HG02588 (cell line): ENCODE measurements at regions not wholly inside any gene's neighbourhood (a gene's known extent, or its start where the extent isn't known, plus 50 kb on each side); places are given as distances from the start of the nearest gene placed in this dataset.
"Not testable (repeated sequence)": the region's sequence is repeated elsewhere in the genome, so short reads cannot be mapped to it uniquely, and the experiment has no call there.

Source experiments
- ATAC-seq: cut with Tn5 transposase; IDR thresholded peaks from one replicate; pipeline ENCODE4 v1.9.1; 2021; ENCODE audit warnings: mild to moderate bottlenecking, moderate library complexity; ENCODE audit not compliant: unreplicated experiment

DNA sequence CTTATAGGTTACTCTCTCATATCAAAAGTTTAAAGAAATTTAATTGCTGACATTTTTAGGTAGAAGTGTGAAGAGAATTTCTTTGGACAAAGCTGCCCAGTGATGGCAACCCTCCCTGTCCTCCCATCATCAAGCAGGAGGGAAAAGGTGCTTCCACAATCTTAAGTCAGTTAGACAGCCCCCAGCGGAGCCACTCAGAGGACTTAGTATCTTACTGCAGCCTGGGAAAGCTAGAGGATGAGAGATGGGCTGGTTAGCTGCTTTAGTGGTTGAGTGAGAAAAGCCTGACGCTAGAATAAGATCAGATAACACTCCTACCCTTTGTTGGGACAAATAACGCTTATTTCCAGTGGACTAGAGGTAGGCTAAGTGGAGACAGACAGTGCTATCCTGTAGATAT is 227.1 kb downstream of the RFPL4B start:
- ATAC-seq = no peak

DNA sequence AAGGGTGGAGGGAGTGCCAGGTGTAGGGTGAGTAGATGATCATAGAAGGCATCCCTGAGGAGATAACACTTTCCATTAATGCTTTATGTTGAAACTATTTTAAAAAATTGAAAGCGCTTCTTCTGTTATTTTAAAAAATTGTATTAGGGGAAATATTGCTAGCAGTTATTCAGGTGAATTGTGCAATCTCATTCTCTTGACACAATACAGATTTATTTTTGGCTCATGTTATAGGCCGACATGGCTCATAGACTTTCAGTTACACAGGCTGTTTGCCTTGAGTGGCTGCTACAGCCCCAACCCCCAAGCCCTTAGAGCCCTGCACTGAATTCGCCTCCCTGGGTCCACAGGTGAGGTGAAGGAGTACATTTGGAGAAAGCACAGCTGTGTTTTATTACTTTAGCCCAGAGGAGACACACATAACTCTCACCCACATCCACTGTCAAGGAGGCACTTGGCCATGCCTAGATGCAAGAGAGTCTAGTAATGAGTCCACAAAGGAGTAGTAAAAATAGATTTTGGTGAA is 228.2 kb downstream of the RFPL4B start:
- no peak for ATAC-seq

DNA sequence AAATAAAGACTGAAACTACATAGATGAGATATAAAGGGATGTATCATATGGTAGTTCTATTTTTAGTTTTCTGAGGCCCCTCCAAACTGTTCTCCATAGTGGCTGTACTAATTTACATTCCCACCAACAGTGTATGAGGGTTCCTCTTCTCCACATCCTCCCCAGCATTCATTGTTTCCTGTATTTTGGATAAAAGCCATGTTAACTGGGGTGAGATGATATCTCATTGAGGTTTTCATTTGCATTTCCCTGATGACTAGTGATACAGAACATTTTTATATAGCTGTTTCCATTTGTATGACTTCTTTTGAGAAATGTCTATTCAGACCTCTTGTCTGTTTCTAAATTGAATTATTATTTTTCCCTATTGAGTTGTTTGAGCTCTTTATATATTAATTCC is 229.3 kb downstream of the RFPL4B start:
- ATAC-seq = no peak

DNA sequence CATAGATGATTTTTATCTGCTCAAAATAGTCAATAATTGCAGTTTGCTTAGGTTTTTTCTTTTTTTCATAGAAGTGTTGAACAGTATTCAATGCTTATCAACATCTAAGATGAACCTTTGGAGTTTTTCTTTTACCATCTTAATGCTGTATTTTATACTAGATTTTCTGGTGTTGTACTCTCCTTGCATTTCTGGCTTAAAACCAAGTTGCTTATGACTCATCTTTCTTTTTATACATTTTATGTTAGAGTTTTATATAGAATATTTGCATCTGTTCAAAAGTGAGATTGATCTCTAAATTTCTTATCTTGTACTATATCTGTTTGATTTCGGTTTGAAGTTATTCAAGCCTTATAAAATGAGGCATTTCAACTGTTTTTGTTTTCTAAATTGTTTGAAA is 232.5 kb downstream of the RFPL4B start:
- ATAC-seq = no peak

DNA sequence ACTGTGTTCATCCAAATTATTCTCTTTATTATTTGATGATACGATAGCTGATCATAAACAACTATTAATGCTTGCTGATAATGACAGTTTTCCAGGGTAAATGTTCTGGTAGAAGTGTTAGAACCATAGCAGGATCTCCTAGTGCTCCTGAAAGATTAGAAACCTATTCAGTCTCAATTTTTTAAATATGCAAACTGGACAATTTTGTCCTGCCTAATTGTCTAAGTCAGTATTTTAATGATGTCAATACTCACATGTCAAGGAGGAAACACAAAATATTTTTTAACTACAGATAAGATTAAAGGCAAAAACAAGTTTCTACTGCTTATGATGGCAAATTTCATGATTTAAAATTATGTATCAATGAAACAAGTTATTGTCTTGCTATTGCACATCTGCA is 233.9 kb downstream of the RFPL4B start:
- ATAC-seq = no peak

DNA sequence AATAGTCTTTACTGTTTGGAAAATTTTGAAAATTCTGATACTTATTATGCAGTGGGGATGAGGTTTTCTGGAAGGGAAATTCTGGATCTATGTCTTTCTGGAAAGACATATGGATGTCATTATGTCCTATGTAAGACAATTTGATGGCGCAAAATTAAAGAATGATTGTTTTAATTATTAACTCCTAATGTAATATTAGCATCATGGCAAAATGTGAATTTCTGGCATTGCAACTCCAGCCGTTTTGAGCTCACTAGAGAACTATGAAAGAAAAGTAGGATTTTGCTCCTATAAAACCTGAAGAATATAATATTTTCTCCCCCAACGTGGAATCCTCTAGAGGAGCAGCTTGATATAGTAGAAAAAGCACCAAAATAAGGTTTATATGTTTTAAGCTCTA is 243.2 kb downstream of the RFPL4B start:
- no peak for ATAC-seq

DNA sequence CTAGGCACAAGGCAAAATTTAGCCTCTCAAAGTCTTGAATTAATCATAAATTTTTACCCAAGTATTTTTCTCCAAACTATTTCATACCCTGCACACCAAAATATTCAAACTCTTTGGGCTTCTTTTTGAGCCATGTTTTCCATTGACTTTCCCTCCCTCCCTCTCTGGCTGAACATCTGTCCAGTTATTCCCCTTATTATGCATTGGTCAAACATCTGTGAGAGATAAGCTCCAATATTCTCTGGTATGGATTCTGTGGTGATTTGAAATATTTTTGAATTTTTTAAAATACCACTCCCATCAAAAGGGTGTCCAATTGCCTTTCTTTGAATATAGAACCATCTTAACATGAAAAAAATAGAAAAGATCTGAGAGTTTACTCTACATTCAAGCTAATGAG is 244.2 kb downstream of the RFPL4B start:
- no peak for ATAC-seq

DNA sequence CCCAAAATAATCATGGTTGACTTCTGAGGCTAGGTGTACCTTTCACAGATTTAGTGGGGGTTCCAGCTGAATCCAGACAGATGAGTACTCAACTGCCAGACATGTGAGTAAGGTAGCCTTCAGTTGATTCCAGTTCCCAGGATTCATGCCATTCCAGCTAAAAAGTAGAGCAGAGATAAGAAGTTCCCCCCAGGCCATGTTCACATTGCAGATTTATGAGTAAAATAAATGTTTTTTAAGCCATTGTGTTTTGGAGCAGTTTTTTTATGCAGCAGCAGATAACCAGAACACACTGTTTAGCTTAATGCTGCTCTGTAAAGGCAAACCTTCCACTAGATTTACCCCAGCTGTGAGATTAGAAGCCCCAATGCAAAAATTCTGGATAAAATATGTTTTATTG is 245.0 kb downstream of the RFPL4B start:
- ATAC-seq = no peak

DNA sequence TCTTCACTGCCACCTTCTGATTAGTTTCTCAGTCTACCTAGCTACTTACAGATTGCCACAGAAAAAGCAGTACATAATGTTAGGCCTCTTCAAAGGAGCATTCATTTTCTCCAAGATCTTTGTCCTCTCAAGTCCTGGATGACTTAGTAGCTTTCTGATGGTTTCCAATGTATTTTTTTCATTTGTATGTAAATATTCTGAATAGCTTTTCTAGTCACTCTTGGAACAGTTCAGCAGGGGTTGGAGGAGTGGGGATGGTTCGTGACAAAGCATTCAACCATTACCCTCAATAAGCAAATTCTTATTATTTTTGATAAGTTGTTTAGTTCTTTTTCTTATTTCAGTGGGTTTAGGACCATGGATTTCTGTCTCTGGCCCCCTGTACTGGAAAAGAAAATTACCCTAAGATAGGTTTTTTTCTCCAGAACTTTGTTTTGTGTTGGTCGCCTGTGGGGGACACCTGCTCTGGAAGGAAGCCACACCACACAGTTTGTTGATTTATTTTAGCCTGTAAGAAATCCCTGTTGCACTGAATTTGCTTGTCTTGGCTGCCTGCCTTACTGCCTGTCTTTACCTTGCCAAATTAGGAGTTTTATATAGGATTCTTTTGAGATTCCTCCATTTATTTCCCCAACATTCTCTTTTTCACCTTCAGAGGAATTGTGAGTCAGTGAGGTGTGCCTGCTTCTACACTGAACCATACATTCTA is 247.9 kb downstream of the RFPL4B start:
- ATAC-seq = no peak

DNA sequence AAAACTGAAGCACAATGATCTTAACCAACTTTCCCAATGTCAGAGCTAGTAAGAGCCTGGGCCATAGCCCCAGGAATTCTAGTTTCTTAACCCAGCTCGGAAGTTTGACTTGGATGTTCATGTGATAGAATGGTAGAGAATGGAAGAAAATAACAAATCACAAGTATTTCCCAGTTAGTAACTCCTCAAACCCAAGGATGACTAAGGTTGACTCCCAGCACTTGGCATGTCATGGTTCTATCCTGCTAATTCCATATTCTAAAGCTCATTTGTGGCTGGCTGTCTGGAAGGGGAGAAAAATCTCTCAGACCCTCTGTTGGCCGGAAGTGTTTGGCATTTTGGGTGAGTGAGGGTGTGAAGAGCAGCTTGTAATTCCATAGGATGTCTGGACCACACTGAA is 248.7 kb downstream of the RFPL4B start:
- ATAC-seq = no peak

DNA sequence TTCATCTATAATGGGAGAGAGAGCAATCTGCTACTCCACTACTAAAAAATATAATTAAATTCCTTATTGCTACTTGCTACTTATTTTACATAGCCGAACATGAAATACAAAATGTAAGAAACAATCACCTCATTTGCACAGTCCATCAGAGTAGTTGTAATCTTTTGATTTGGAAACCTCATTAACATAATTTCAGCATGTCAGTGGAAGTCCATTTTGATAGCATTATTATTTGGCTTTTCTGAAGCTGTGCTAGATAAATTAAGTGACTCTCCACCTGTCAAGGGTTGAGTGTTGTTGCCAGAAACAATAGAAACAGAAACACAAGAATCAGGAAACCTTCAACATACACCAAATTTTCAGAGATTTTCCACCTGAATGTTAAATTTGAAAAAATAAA is 250.0 kb downstream of the RFPL4B start:
- no peak for ATAC-seq

DNA sequence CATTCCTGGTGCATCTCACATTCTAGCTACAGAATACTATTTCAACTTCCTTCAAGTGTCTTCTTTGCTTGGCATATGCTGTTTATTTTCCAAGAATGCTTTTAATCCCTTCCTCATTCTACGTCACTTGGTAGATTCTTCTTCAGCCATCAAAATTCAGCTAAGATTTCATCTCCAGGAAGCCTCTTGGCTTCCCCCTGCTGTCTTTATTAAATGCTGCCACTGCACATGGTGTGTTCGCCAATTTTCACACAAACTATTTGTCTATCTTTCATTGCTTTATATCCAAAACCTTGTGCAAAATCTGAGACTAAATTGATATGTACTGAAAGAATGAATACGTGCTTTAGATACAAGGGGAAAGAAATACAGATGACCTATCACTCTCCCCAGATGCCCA is 253.0 kb downstream of the RFPL4B start:
- no peak for ATAC-seq

DNA sequence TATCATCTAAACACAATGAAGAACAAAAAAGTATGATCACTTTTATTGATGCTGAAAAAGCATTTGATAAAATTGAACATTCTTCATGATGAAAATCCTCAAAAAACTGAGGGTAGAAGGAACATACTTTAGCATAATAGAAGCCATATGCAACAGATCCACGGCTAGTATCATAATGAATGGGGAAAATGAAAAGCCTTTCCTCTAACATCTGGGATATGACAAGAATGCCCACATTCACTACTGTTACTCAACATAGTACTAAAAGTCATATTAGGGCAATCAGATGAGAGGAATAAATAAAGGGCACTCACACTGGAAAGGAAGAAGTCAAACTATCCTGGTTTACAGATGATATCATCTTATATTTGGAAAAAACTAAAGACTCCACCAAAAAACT is 256.6 kb downstream of the RFPL4B start:
- no peak for ATAC-seq

DNA sequence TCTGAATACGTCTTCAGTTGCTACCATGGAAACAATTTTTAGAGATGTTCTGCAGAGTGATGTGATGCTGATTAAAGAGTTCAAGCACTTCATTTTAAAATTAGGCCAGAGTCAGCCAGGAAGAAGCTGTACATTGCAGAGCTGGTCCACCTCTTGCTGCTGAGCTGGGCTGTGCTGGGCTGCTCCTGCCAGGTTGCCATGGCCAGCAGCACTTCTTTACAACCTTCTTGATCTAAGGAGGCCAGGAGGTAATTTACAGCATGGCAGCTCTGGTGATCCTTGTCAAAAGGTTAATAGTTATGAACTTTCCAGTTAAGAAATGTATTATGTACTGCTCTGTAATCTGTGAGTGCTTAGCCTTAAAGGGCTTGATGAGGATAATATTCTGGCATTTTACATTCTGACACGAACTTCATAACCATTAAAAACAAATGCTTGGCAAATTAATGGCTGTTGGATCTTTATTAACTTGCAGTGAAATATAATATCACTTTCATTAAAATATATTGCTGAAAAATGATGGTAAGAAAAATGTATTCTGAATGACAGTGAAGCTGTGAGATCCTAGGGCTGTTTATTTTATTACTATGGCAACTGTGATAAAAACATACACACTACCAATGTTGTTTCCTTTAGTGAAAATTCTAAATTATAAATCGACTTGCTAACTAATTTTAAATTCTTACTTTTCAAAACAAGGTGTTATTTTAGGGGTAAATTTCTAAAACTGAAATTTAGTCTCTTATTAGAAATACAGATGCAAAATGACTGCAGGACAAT is 259.7 kb downstream of the RFPL4B start:
- no peak for ATAC-seq

DNA sequence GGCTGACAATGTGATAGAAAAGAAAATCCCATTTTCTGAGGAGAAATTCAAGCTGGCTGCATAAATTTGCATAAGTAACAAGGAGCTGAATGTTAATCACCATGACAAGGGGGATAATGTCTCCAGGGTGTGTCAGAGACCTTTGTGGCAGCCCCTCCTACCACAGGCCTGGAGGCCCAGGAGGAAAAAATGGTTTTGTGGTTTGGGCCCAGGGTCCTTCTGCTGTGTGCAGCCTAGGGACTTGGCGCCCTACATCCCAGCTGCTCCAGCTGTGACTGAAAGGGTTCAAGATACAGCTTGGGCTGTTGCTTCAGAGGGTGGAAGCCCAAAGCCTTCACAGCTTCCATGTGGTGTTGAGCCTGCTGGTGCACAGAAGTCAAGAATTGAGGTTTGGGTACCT is 261.8 kb downstream of the RFPL4B start:
- ATAC-seq = not testable (repeated sequence)

DNA sequence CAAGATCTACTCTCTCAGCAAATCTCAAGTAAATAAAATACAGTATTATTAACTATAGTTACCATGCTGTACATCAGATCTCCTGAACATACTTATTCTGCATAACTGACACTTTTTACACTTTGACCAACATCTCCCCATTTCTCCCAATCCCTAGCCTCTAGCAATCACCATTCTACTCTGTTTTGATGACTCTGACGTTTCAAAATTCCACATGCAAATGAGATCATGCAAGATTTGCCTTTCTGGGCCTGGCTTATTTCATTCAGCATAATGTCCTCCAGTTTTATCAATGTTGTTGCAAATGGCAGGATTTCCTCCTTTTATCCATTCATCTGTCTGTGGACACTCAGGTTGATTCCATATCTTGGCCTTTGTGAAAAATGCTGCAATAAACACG is 266.3 kb downstream of the RFPL4B start:
- no peak for ATAC-seq

DNA sequence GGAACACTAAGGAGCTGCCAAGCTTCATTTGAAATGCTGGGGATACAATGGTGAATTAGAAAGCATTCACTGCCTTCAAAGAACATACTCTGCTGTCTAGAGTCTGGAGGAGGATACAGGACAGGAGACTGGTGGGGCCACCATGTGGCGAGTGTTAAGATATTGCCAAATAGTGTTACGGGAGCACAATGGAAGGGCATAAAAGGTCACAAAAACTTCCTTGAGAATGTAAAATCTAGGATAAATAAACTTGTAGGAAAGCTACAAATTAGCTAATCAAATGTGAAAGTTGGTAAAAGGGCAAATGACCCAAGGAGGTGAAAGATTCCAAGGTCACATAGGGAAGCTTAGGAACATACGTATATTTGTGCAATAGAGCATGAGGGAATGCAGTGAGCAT is 271.7 kb downstream of the RFPL4B start:
- ATAC-seq = no peak

DNA sequence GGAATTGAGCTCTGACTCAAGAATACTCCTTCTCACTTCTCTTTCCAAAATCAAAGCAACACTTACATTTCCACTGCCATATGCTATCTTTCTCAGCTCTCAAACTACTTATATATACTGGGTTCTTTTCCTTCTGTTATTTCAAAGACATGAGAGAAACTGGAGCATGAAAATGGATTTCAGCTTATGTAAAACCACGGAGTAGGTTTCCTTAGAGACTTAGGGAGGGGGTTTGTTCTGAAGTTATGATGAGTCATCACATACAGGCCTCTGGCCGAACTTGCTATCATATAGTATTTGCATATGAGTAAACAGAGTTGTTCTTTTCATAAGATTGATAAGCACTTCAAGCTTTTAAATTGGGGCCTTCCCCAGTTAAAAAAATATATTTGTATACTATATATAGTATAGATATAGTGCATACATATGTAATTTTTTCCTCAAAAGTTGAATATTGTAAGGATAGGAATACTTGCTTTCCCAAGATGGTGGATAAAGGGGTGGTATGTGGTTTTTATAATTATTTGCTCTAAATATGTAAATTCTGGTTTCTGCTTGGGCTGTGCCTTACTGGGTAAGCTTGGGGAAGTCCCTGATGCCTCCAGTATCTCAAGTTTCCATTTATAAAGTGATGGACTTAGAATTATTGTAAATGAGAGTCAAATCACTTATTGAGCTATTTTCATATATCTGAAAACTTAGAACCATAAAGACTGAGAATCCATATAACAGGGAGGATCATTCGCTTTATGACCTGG is 273.9 kb downstream of the RFPL4B start:
- ATAC-seq = peak; percentile 44

DNA sequence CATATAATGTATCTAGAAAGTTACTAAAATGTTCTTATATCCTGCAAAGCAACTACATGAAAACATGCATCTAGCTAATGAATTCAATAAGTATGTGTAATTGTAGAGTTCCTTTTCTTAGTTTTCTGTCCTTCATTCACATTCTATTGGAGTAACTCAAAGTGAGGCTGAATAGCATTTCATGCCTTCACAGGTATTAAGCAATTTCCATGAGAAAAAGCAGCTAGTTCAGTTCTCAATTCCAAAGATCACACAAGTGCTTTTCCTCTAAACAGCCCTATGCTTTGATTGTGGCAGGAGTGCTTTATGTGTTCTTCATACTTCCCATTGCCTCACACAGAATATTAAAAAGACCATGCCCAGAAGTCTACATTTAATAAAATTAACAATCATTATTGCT is 274.9 kb downstream of the RFPL4B start:
- ATAC-seq = no peak

DNA sequence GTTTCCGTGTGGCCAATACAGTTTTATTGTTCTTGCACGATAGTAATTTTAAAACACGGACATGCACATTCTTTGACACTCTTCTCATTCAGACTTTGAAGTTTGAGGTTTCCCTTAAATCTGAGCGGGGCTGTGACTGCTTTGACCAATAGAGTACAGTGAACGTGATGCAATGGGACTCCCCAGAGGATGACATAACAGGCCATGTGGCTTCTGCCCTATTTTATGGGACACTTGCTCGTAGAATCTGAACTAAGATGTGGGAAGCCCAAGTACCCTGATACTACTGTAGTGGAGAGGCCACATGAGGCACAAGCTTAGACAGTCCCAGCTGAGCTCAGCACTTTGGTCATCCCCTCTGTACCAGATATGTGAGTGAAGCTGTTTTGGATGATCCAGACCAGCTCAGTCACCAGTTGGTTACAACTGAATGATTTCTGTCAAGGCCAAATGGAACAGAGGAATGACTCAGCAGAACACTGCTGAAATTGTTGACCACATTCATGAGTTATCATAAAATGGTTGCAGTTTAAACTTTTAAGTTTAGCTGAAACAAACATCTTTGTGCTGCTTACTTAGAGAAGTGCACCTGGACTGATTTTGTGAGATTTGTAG is 279.4 kb downstream of the RFPL4B start:
- ATAC-seq = no peak

DNA sequence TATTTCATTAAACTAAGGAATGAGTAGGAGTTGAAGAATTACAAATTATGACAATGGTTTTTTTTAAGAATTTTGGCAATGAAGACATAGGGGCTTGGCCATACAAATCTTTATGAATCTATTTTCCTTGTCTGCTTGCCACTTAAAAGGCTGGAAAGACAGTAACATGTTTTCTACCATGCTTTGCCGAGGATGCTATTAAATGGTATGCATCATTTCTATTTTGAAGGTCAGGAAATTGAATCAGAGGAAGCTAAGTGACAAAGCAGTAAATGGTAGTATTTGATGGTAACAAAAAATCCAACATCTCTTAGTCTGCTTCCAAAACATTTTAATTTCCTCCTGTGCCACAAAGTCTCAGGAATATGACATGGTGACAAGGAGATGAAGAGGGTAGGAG is 287.2 kb downstream of the RFPL4B start:
- ATAC-seq = no peak
